HCT116 (cell line): ENCODE measurements at regions not wholly inside any gene's neighbourhood (a gene's known extent, or its start where the extent isn't known, plus 50 kb on each side); places are given as distances from the start of the nearest gene placed in this dataset.

Experiments used
- ATAC-seq: fragments of 200-7000 bp; cut with Tn5 transposase; 2 replicates; pipeline ENCODE4 v1.9.1; 2020; ENCODE audit warnings: mild to moderate bottlenecking, moderate library complexity
- BruUV-seq: library from RNA; stranded (reverse); fragments of 400-500 nt; replicated peaks from 2 replicates; lab custom pipeline; 2021; lab: Mats Ljungman, UMichigan
- CTCF ChIA-PET: fragments of 300-600 bp; sonication (Branson Sonifier 250); formaldehyde crosslinking; loops from one replicate; lab custom pipeline; 2021; ENCODE audit warnings: antibody characterized with exemption; lab: Charles Lee
- POLR2A ChIA-PET: fragments of 300-600, 350-600 bp; sonication (Branson Sonifier 250); formaldehyde crosslinking; loops from one replicate; lab custom pipeline; 2021; ENCODE audit warnings: antibody characterized with exemption; lab: Charles Lee
- RAD21 ChIA-PET, 2 experiments: fragments of 300-600 bp; sonication (Branson Sonifier 250); formaldehyde crosslinking; loops; one replicate each; lab custom pipeline; 2023; ENCODE audit warnings: low total read pairs in 2 of 2; ENCODE audit not compliant: uncharacterized antibody in 2 of 2, unreplicated experiment in 2 of 2, low non-redundant PET in 1 of 2; lab: Charles Lee
- DNase-seq: peaks from one replicate; pipeline ENCODE4 v3.0.0-alpha.2; 2010; ENCODE audit warnings: low read depth, low spot score
- H2AFZ ChIP-seq: fragments of 200-600 bp; shearing (Covaris generic), sonication (generic); 2 replicates; pipeline ENCODE4 v1.6.1; 2017; ENCODE audit warnings: low read depth, mixed run types, mixed read lengths, antibody characterized with exemption, low read length; ENCODE audit not compliant: poor library complexity, severe bottlenecking
- H3K27ac ChIP-seq: 2 replicates; pipeline ENCODE4 v1.5.1; 2012; ENCODE audit warnings: low read depth, low read length
- H3K27me3 ChIP-seq: fragments of 200-600 bp; sonication (generic); 2 replicates; pipeline ENCODE4 v1.6.1; 2016; ENCODE audit warnings: mixed run types, low read length, mixed read lengths; ENCODE audit not compliant: insufficient read depth
- H3K36me3 ChIP-seq, 2 experiments: fragments of 200-500 bp in 1 of 2; fragments of 200-600 bp in 1 of 2; sonication (Bioruptor generic) in 1 of 2; sonication (generic) in 1 of 2; 2 replicates each; pipeline versions ENCODE4 v1.5.1 to v1.6.1; 2014 to 2016; ENCODE audit warnings: low read length in 2 of 2, inconsistent platforms in 1 of 2, mixed read lengths in 1 of 2, mixed run types in 1 of 2; ENCODE audit not compliant: insufficient read depth in 2 of 2, control insufficient read depth in 1 of 2
- H3K4me1 ChIP-seq, 2 experiments: fragments of 200-600 bp in 1 of 2; sonication (generic) in 1 of 2; 2 replicates each; pipeline versions ENCODE4 v1.5.1 to v1.6.1; 2012 to 2017; ENCODE audit warnings: low read length in 2 of 2, inconsistent platforms in 1 of 2, mild to moderate bottlenecking in 1 of 2, mixed read lengths in 1 of 2, mixed run types in 1 of 2, moderate library complexity in 1 of 2; ENCODE audit not compliant: insufficient read depth in 2 of 2, control insufficient read depth in 1 of 2
- H3K4me2 ChIP-seq: fragments of 200-600 bp; sonication (generic); 2 replicates; pipeline ENCODE4 v1.6.1; 2017; ENCODE audit warnings: mixed run types, low read length, mixed read lengths
- H3K4me3 ChIP-seq, 2 experiments: fragments of 200-600 bp in 1 of 2; sonication (generic) in 1 of 2; replicated peaks in 1 of 2; 2 replicates each; pipeline ENCODE4 v1.5.1; 2011 to 2016; ENCODE audit warnings: low read length in 2 of 2, control low read depth in 1 of 2, low read depth in 1 of 2, mild to moderate bottlenecking in 1 of 2, mixed read lengths in 1 of 2, mixed run types in 1 of 2
- H3K79me2 ChIP-seq: fragments of 200-600 bp; sonication (generic); 2 replicates; pipeline ENCODE4 v1.6.1; 2017; ENCODE audit warnings: mild to moderate bottlenecking, mixed run types, low read length, moderate library complexity, mixed read lengths; ENCODE audit not compliant: insufficient read depth
- H3K9ac ChIP-seq: fragments of 200-600 bp; sonication (generic); 2 replicates; pipeline ENCODE4 v1.6.1; 2016; ENCODE audit warnings: low read length, mixed read lengths
- H3K9me2 ChIP-seq: fragments of 200-600 bp; sonication (generic), shearing (Covaris generic); 2 replicates; pipeline ENCODE4 v1.6.1; 2017; ENCODE audit warnings: mixed run types, mild to moderate bottlenecking, moderate library complexity; ENCODE audit not compliant: insufficient read depth
- H3K9me3 ChIP-seq, 2 experiments: fragments of 200-500 bp in 1 of 2; fragments of 200-600 bp in 1 of 2; sonication (Bioruptor generic) in 1 of 2; sonication (generic) in 1 of 2; 2 replicates each; pipeline ENCODE4 v1.6.1; 2014 to 2017; ENCODE audit warnings: low read length in 2 of 2, mixed read lengths in 2 of 2, inconsistent platforms in 1 of 2, low read depth in 1 of 2, mild to moderate bottlenecking in 1 of 2, mixed run types in 1 of 2, moderate library complexity in 1 of 2; ENCODE audit not compliant: control insufficient read depth in 1 of 2, insufficient read depth in 1 of 2
- H4K20me1 ChIP-seq: fragments of 200-600 bp; sonication (generic), shearing (Covaris generic); 2 replicates; pipeline ENCODE4 v1.6.1; 2017; ENCODE audit warnings: mixed run types, mild to moderate bottlenecking, moderate library complexity; ENCODE audit not compliant: insufficient read depth
- CBX3 ChIP-seq: IDR thresholded peaks from 2 replicates; pipeline ENCODE4 v1.6.1; 2012; ENCODE audit warnings: low read depth
- CTCF ChIP-seq, 3 experiments: fragments of 200-600 bp in 1 of 3; sonication (generic) in 1 of 3; IDR thresholded peaks in 2 of 3; conservative IDR thresholded peaks in 1 of 3; 2 replicates each; pipeline ENCODE4 v1.5.1; 2012 to 2017; ENCODE audit warnings: low read depth in 2 of 3, low read length in 2 of 3, antibody characterized with exemption in 1 of 3, borderline replicate concordance in 1 of 3, control low read depth in 1 of 3, mild to moderate bottlenecking in 1 of 3, mixed read lengths in 1 of 3, mixed run types in 1 of 3, moderate library complexity in 1 of 3; ENCODE audit not compliant: insufficient read depth in 1 of 3
- EZH2phosphoT487 ChIP-seq: fragments of 200-600 bp; IDR thresholded peaks from 2 replicates; pipeline ENCODE4 v1.6.1; 2018; ENCODE audit warnings: antibody characterized with exemption, borderline replicate concordance
- FOSL1 ChIP-seq: IDR thresholded peaks from 2 replicates; pipeline ENCODE4 v1.6.1; 2012; ENCODE audit warnings: low read depth
- JUND ChIP-seq: IDR thresholded peaks from 2 replicates; pipeline ENCODE4 v1.6.1; 2012
- SIN3A ChIP-seq: IDR thresholded peaks from 2 replicates; pipeline ENCODE4 v1.6.1; 2012; ENCODE audit warnings: low read depth
- SRF ChIP-seq: IDR thresholded peaks from 2 replicates; pipeline ENCODE4 v1.6.1; 2012; ENCODE audit warnings: low read depth
- TCF7L2 ChIP-seq: IDR thresholded peaks from 2 replicates; pipeline ENCODE4 v1.7.0; 2011; ENCODE audit warnings: borderline replicate concordance, inconsistent platforms; ENCODE audit not compliant: insufficient read depth, insufficient read length; ENCODE audit errors: extremely low read depth
- ZBTB33 ChIP-seq: IDR thresholded peaks from 2 replicates; pipeline ENCODE4 v1.6.1; 2011; ENCODE audit warnings: mild to moderate bottlenecking, low read length, moderate library complexity; ENCODE audit not compliant: insufficient replicate concordance; ENCODE audit errors: extremely low read depth
- ZFX ChIP-seq: fragments of 450-650 bp; IDR thresholded peaks from 2 replicates; pipeline ENCODE4 v1.6.1; 2017
- intact Hi-C: fragments of 100-400 bp; cut with micrococcal nuclease; formaldehyde crosslinking; loops from 2 replicates; pipeline ENCODE4 v1.10.0; 2022

GRCh38 chr7:67604461-67605386, 608.1 kb downstream of the TYW1 start:
- no peak overlapping the region for H3K27ac ChIP-seq
- H3K4me3 ChIP-seq = no peak overlapping the region
- no peaks in the 10 kb centered on the region for H3K9me2 ChIP-seq
- intact Hi-C loops = no loop called here
- H4K20me1 ChIP-seq = no peaks in the 10 kb centered on the region
- no peak for TF ChIP-seq ZFX
- no peak for TF ChIP-seq ZBTB33
- no peak for TF ChIP-seq TCF7L2
- TF ChIP-seq SIN3A = no peak
- BruUV-seq = no TSS peak
- ChIA-PET POLR2A (no interaction called here), CTCF (no interaction called here), RAD21 (no interaction called here)
- H3K4me2 ChIP-seq = no peak overlapping the region
- DNase-seq (no peak), ATAC-seq (no peak)
- no peaks in the 10 kb centered on the region for H3K9me3 ChIP-seq
- no peak overlapping the region for H2AFZ ChIP-seq
- no peaks in the 10 kb centered on the region for H3K27me3 ChIP-seq
- no peaks in the 10 kb centered on the region for H3K36me3 ChIP-seq
- H3K9ac ChIP-seq = no peak overlapping the region
- H3K79me2 ChIP-seq = no peaks in the 10 kb centered on the region
- H3K4me1 ChIP-seq = no peaks in the 10 kb centered on the region

- Histone ChIP-seq H3K79me2 (no peaks in the 10 kb centered on the region), H3K4me1 (no peaks in the 10 kb centered on the region), H3K27me3 (no peaks in the 10 kb centered on the region), H3K36me3 (no peaks in the 10 kb centered on the region), H3K9me2 (no peaks in the 10 kb centered on the region), H3K4me2 (no peak overlapping the region), H3K4me3 (no peak overlapping the region), H2AFZ (no peak overlapping the region), H4K20me1 (no peaks in the 10 kb centered on the region), H3K27ac (no peak overlapping the region), H3K9ac (no peak overlapping the region), H3K9me3 (no peaks in the 10 kb centered on the region)
- CTCF ChIA-PET = no interaction called here
- intact Hi-C loops = no loop called here
- TF ChIP-seq SRF = no peak
- TF ChIP-seq EZH2phosphoT487 = no peak
- 0 out of 6 replicates have a peak, but pooled peaks of 1 of the 3 experiments have one; percentile 14 for TF ChIP-seq CTCF (IDR thresholded peaks at IDR 0.05 in 2 of 3, conservative IDR thresholded peaks at IDR 0.05 in 1 of 3; ENCODE audit: borderline replicate concordance in 1 of 3, insufficient read depth in 1 of 3, low read depth in 2 of 3, low read length in 2 of 3)
- TF ChIP-seq JUND = no peak
- TF ChIP-seq CBX3 = no peak
- TF ChIP-seq FOSL1 = no peak
- DNase-seq (no peak), ATAC-seq (no peak)
- BruUV-seq = no TSS peak
- RAD21 ChIA-PET = no interaction called here
- POLR2A ChIA-PET = no interaction called here
Measured at GRCh38 chr7:67608806-67609205, 612.2 kb downstream of the TYW1 start.
